H9 (cell line): ENCODE measurements at regions not wholly inside any gene's neighbourhood (a gene's known extent, or its start where the extent isn't known, plus 50 kb on each side); places are given as distances from the start of the nearest gene placed in this dataset.
A peak's percentile ranks its signal among the peaks of the same experiment; 100 is the strongest.

ENCODE experiments used
- DNase-seq: peaks from one replicate; pipeline ENCODE4 v3.0.0-alpha.2; 2017
- H2AFZ ChIP-seq: one replicate; pipeline ENCODE4 v1.6.1; 2013; ENCODE audit warnings: mild to moderate bottlenecking, low read length, control low read depth, moderate library complexity
- H2AK5ac ChIP-seq: 2 replicates; pipeline ENCODE4 v1.6.1; 2013; ENCODE audit warnings: low read length, control low read depth, mixed read lengths; ENCODE audit not compliant: insufficient read length
- H2BK120ac ChIP-seq: one replicate; pipeline ENCODE4 v1.6.1; 2013; ENCODE audit warnings: low read depth, mild to moderate bottlenecking, low read length, control low read depth, inconsistent platforms; ENCODE audit not compliant: poor library complexity, severe bottlenecking
- H2BK12ac ChIP-seq: 2 replicates; pipeline ENCODE4 v1.6.1; 2013; ENCODE audit warnings: low read length, control low read depth, mixed read lengths, low read depth; ENCODE audit not compliant: insufficient read length
- H2BK15ac ChIP-seq: 2 replicates; pipeline ENCODE4 v1.6.1; 2013; ENCODE audit warnings: low read depth, low read length, control low read depth
- H2BK20ac ChIP-seq: one replicate; pipeline ENCODE4 v1.6.1; 2013; ENCODE audit warnings: low read depth, mild to moderate bottlenecking, low read length, control low read depth, inconsistent platforms; ENCODE audit not compliant: poor library complexity, severe bottlenecking
- H2BK5ac ChIP-seq: 2 replicates; pipeline ENCODE4 v1.6.1; 2013; ENCODE audit warnings: low read length, control low read depth, mixed read lengths; ENCODE audit not compliant: insufficient read length
- H3K14ac ChIP-seq: 2 replicates; pipeline ENCODE4 v1.6.1; 2013; ENCODE audit warnings: low read length, control low read depth; ENCODE audit not compliant: insufficient read depth
- H3K18ac ChIP-seq: 2 replicates; pipeline ENCODE4 v1.6.1; 2013; ENCODE audit warnings: low read depth, mild to moderate bottlenecking, mixed read lengths, low read length, control low read depth; ENCODE audit not compliant: insufficient read length
- H3K23ac ChIP-seq: 2 replicates; pipeline ENCODE4 v1.6.1; 2013; ENCODE audit warnings: low read length, control low read depth, mixed read lengths, low read depth; ENCODE audit not compliant: insufficient read length
- H3K23me2 ChIP-seq: 2 replicates; pipeline ENCODE4 v1.6.1; 2013; ENCODE audit warnings: low read depth, mild to moderate bottlenecking, mixed read lengths, low read length, control low read depth; ENCODE audit not compliant: insufficient read length, poor library complexity, severe bottlenecking
- H3K27ac ChIP-seq: 2 replicates; pipeline ENCODE4 v1.5.1; 2013; ENCODE audit warnings: low read length, control low read depth, mixed read lengths, low read depth; ENCODE audit not compliant: insufficient read length
- H3K27me3 ChIP-seq: 2 replicates; pipeline ENCODE4 v1.6.1; 2013; ENCODE audit warnings: low read length, control low read depth, inconsistent platforms; ENCODE audit not compliant: insufficient read depth
- H3K4ac ChIP-seq: 2 replicates; pipeline ENCODE4 v1.6.1; 2013; ENCODE audit warnings: low read depth, mild to moderate bottlenecking, control low read depth, inconsistent platforms, low read length, moderate library complexity
- H3K4me1 ChIP-seq: 2 replicates; pipeline ENCODE4 v1.6.1; 2013; ENCODE audit warnings: low read length, control low read depth, inconsistent platforms; ENCODE audit not compliant: insufficient read depth
- H3K4me2 ChIP-seq: 2 replicates; pipeline ENCODE4 v1.6.1; 2013; ENCODE audit warnings: low read length, control low read depth, mixed read lengths; ENCODE audit not compliant: insufficient read length, insufficient read depth
- H3K56ac ChIP-seq: 2 replicates; pipeline ENCODE4 v1.6.1; 2013; ENCODE audit warnings: low read depth, mild to moderate bottlenecking, mixed read lengths, low read length, control low read depth; ENCODE audit not compliant: insufficient read length
- H3K79me1 ChIP-seq: 2 replicates; pipeline ENCODE4 v1.6.1; 2013; ENCODE audit warnings: low read depth, mild to moderate bottlenecking, moderate library complexity, low read length, control low read depth, inconsistent platforms; ENCODE audit not compliant: insufficient read depth, poor library complexity, severe bottlenecking
- H3K79me2 ChIP-seq: 2 replicates; pipeline ENCODE4 v1.6.1; 2013; ENCODE audit warnings: low read length, control low read depth, inconsistent platforms; ENCODE audit not compliant: insufficient read depth
- H3K9ac ChIP-seq: 2 replicates; pipeline ENCODE4 v1.6.1; 2013; ENCODE audit warnings: low read length, control low read depth, mixed read lengths; ENCODE audit not compliant: insufficient read length; ENCODE audit errors: extremely low read depth
- H3K9me3 ChIP-seq: one replicate; pipeline ENCODE4 v1.6.1; 2013; ENCODE audit warnings: low read depth, low read length, inconsistent platforms; ENCODE audit not compliant: control insufficient read depth
- H3T11ph ChIP-seq: one replicate; pipeline ENCODE4 v1.6.1; 2013; ENCODE audit warnings: mild to moderate bottlenecking, low read length, control low read depth, inconsistent platforms
- H4K20me1 ChIP-seq: one replicate; pipeline ENCODE4 v1.6.1; 2013; ENCODE audit not compliant: control insufficient read depth, insufficient read length, insufficient read depth
- H4K5ac ChIP-seq: 2 replicates; pipeline ENCODE4 v1.6.1; 2013; ENCODE audit warnings: low read depth, mild to moderate bottlenecking, mixed read lengths, low read length, control low read depth; ENCODE audit not compliant: insufficient read length
- H4K8ac ChIP-seq: replicated peaks from 2 replicates; pipeline ENCODE4 v1.6.1; 2013; ENCODE audit warnings: low read length, control low read depth, mixed read lengths, low read depth; ENCODE audit not compliant: insufficient read length
- H4K91ac ChIP-seq: 2 replicates; pipeline ENCODE4 v1.6.1; 2013; ENCODE audit warnings: low read depth, mild to moderate bottlenecking, moderate library complexity, mixed read lengths, low read length, control low read depth; ENCODE audit not compliant: insufficient read length
- H3K27ac Mint-ChIP-seq, 3 experiments: 2 replicates in 2 of 3; 3 replicates in 1 of 3; pipeline ENCODE4 v1.8.0; 2020 to 2021; ENCODE audit warnings: mixed read lengths in 3 of 3, mild to moderate bottlenecking in 1 of 3, moderate library complexity in 1 of 3
- H3K27me3 Mint-ChIP-seq: 2 replicates; pipeline ENCODE4 v1.8.0; 2021; ENCODE audit warnings: low read depth, mild to moderate bottlenecking, moderate library complexity, mixed read lengths
- H3K36me3 Mint-ChIP-seq, 3 experiments: 2 replicates in 2 of 3; 3 replicates in 1 of 3; pipeline ENCODE4 v1.8.0; 2020 to 2021; ENCODE audit warnings: low read depth in 3 of 3, mixed read lengths in 3 of 3; ENCODE audit not compliant: insufficient read depth in 1 of 3
- H3K4me1 Mint-ChIP-seq, 2 experiments: 2 replicates each; pipeline ENCODE4 v1.8.0; 2020; ENCODE audit warnings: mixed read lengths in 2 of 2
- H3K4me3 Mint-ChIP-seq, 2 experiments: 2 replicates in 1 of 2; 3 replicates in 1 of 2; pipeline ENCODE4 v1.8.0; 2020 to 2021; ENCODE audit warnings: mild to moderate bottlenecking in 2 of 2, mixed read lengths in 2 of 2, moderate library complexity in 1 of 2
- H3K9me3 Mint-ChIP-seq, 2 experiments: 2 replicates in 1 of 2; 3 replicates in 1 of 2; pipeline ENCODE4 v1.8.0; 2020; ENCODE audit warnings: mild to moderate bottlenecking in 2 of 2, mixed read lengths in 2 of 2, moderate library complexity in 1 of 2
- WGBS: extraction: QIAGEN DNeasy Blood & Tissue Kit; methylation state at CpG from one replicate; pipeline ENCODE4 v1.1.7; 2013; ENCODE audit warnings: missing lambda C conversion rate, low lambda C conversion rate, mixed read lengths; ENCODE audit not compliant: insufficient read length; ENCODE audit errors: extremely low coverage; 5-methylcytosine and 5-hydroxymethylcytosine counted together
- TF ChIP-seq, protein P1 (sequence below): fragments of 200-600 bp; sonication (generic); conservative IDR thresholded peaks from 3 replicates; pipeline ENCODE4 v1.8.0; 2021; ENCODE audit warnings: antibody characterized with exemption, mild to moderate bottlenecking

DNA sequence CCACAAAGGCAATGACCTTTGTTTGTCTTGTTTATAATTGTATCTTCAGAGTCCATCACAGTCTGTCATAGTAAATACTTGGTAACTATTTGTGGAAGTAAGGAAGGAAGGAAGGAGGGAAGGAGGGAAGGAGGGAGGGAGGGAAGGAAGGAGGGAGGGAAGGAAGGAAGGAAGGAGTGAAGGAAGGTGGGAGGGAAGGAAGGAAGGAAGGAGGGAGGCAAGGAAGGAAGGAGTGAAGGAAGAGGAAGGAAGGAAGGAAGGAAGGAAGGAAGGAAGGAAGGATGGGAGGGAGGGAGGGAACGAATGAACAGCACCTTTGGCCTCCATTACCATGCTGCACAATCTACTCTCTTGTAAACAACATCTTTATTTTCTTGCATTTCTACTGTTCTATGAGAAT, 559.5 kb upstream of the PKN2 start:
- Histone ChIP-seq H3K4me1 (peaks cover 1% of the 10 kb centered on the region; the same call in 1 of the 2 replicates), H2BK15ac (no peak overlapping the region), H3K27ac (no peak overlapping the region), H2BK120ac (no peak overlapping the region), H2BK20ac (no peak overlapping the region), H4K5ac (no peak overlapping the region), H4K8ac (no peak overlapping the region), H3K4me2 (no peak overlapping the region), H2BK12ac (no peak overlapping the region), H4K20me1 (no peaks in the 10 kb centered on the region), H3K79me1 (no peaks in the 10 kb centered on the region), H3K14ac (no peak overlapping the region), H3K18ac (no peak overlapping the region), H3K79me2 (no peaks in the 10 kb centered on the region), H2AK5ac (no peak overlapping the region), H4K91ac (no peak overlapping the region), H3K4ac (no peak overlapping the region), H3K9ac (no peak overlapping the region), H3K9me3 (no peaks in the 10 kb centered on the region), H3K23me2 (no peaks in the 10 kb centered on the region), H3K27me3 (no peaks in the 10 kb centered on the region), H3K23ac (no peak overlapping the region), H3T11ph (no peak overlapping the region), H2AFZ (no peak overlapping the region), H3K56ac (no peak overlapping the region), H2BK5ac (no peak overlapping the region)
- no peaks in the 10 kb centered on the region for H3K9me3 Mint-ChIP-seq
- peaks cover 0 to 5% (median 0%) of the 10 kb centered on the region in 3 experiments; a peak in 2 of 7 replicates for H3K36me3 Mint-ChIP-seq
- TF ChIP-seq, protein P1, sequence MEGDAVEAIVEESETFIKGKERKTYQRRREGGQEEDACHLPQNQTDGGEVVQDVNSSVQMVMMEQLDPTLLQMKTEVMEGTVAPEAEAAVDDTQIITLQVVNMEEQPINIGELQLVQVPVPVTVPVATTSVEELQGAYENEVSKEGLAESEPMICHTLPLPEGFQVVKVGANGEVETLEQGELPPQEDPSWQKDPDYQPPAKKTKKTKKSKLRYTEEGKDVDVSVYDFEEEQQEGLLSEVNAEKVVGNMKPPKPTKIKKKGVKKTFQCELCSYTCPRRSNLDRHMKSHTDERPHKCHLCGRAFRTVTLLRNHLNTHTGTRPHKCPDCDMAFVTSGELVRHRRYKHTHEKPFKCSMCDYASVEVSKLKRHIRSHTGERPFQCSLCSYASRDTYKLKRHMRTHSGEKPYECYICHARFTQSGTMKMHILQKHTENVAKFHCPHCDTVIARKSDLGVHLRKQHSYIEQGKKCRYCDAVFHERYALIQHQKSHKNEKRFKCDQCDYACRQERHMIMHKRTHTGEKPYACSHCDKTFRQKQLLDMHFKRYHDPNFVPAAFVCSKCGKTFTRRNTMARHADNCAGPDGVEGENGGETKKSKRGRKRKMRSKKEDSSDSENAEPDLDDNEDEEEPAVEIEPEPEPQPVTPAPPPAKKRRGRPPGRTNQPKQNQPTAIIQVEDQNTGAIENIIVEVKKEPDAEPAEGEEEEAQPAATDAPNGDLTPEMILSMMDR, result no peak
- H3K4me1 Mint-ChIP-seq, result peaks cover 5 to 7% of the 10 kb centered on the region in 2 experiments
- peak overlapping the region in 1 of 3 experiments; percentile 88; a peak in 2 of 7 replicates for H3K27ac Mint-ChIP-seq
- no peaks in the 10 kb centered on the region for H3K27me3 Mint-ChIP-seq
- DNase-seq, result no peak
- no peak overlapping the region for H3K4me3 Mint-ChIP-seq
- WGBS, result no CpG with 5 or more reads among the region's 1 CpG
